Thyroid gland (tissue), 4 donors: ENCODE measurements at regions not wholly inside any gene's neighbourhood (a gene's known extent, or its start where the extent isn't known, plus 50 kb on each side); places are given as distances from the start of the nearest gene placed in this dataset.

Experiments used
- DNase-seq, 2 donors: peaks; one replicate each; pipeline ENCODE4 v3.0.0-alpha.2; 2019
- H3K27ac ChIP-seq, 3 donors: fragments of 200-600 bp; sonication (generic); 1 replicate in 2 of 3; 2 replicates in 1 of 3; pipeline ENCODE4 v1.5.1; 2016 to 2019; ENCODE audit warnings: mild to moderate bottlenecking in 1 of 3, moderate library complexity in 1 of 3
- H3K27me3 ChIP-seq: fragments of 200-600 bp; sonication (generic); one replicate; pipeline ENCODE4 v1.5.1; 2019
- H3K36me3 ChIP-seq, 2 donors: fragments of 200-600 bp; sonication (generic); one replicate each; pipeline ENCODE4 v1.5.1; 2016 to 2019
- H3K4me1 ChIP-seq, 2 donors: fragments of 200-600 bp; sonication (generic); one replicate each; pipeline ENCODE4 v1.5.1; 2017 to 2019
- H3K4me3 ChIP-seq, 3 donors: fragments of 200-600 bp; sonication (generic); replicated peaks in 1 of 3; 1 replicate in 2 of 3; 2 replicates in 1 of 3; pipeline ENCODE4 v1.5.1; 2016; ENCODE audit warnings: mild to moderate bottlenecking in 1 of 3
- H3K9me3 ChIP-seq: fragments of 200-600 bp; sonication (generic); one replicate; pipeline ENCODE4 v1.5.1; 2017
- POLR2A ChIP-seq, 2 donors: fragments of 450-650 bp; IDR thresholded peaks; one replicate each; pipeline ENCODE4 v1.6.1; 2017; ENCODE audit warnings: antibody characterized with exemption in 2 of 2, mild to moderate bottlenecking in 2 of 2, moderate library complexity in 1 of 2
- WGBS, 2 donors: methylation state at CpG; one replicate each; pipeline ENCODE4 v1.1.5; 2017; 5-methylcytosine and 5-hydroxymethylcytosine counted together
- intact Hi-C: fragments of 100-400 bp; cut with DNase I; formaldehyde crosslinking; loops from one replicate; pipeline ENCODE4 v1.15.1; 2023
- TF ChIP-seq, protein P1 (sequence below), 6 experiments: fragments of 200-600 bp in 3 of 6; fragments of 450-650 bp in 3 of 6; sonication (generic) in 3 of 6; IDR thresholded peaks; one replicate each; pipeline ENCODE4 v1.5.1; 2016 to 2019; ENCODE audit warnings: antibody characterized with exemption in 6 of 6, mild to moderate bottlenecking in 2 of 6, inconsistent platforms in 1 of 6, moderate library complexity in 1 of 6

DNA sequence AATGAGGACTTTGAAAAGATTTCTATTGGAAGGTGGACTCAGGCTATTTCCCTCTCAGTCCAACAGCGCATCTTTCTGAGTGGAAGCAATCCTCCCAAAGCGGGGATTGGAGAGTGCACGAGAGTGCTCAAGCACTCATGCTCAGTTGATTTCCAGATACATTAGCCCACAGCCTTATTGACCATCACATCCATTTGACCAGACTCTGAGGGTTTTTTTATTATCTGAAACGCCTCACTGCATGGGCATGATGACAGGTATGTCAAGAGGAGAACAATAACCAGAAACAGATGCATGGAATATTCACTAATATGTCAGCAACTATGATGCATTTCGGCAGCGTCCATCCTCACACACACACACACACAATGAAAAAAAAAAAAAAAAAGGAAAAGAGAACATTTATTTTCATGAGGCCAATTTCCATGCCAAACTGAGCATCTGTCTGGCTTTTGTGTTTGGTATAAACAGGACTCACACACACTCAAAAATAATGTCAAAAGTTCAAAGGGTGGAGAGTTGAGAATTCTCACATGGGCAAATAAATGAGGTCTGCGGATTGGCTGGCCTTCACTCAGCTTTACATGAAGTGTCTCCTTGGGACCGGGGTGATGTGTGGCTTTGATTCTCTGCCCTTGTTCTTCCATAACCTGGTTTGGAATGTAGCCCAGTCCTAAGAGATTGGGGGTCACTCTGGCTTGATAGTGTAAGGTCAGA, 371.6 kb downstream of the MCTP2 start:
- H3K4me3 ChIP-seq = no peak overlapping the region
- DNase-seq = no peak
- intact Hi-C loops = no loop called here
- 58 to 61% methylated on average over 8 of the region's 8 CpGs for WGBS, 2 donors
- H3K9me3 ChIP-seq = no peaks in the 10 kb centered on the region
- no peaks in the 10 kb centered on the region for H3K4me1 ChIP-seq
- TF ChIP-seq POLR2A (IDR thresholded peaks at IDR 0.05) = no peak
- TF ChIP-seq, protein P1, sequence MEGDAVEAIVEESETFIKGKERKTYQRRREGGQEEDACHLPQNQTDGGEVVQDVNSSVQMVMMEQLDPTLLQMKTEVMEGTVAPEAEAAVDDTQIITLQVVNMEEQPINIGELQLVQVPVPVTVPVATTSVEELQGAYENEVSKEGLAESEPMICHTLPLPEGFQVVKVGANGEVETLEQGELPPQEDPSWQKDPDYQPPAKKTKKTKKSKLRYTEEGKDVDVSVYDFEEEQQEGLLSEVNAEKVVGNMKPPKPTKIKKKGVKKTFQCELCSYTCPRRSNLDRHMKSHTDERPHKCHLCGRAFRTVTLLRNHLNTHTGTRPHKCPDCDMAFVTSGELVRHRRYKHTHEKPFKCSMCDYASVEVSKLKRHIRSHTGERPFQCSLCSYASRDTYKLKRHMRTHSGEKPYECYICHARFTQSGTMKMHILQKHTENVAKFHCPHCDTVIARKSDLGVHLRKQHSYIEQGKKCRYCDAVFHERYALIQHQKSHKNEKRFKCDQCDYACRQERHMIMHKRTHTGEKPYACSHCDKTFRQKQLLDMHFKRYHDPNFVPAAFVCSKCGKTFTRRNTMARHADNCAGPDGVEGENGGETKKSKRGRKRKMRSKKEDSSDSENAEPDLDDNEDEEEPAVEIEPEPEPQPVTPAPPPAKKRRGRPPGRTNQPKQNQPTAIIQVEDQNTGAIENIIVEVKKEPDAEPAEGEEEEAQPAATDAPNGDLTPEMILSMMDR (IDR thresholded peaks at IDR 0.05) = no peak
- H3K27ac ChIP-seq = no peak overlapping the region
- no peaks in the 10 kb centered on the region for H3K36me3 ChIP-seq
- no peaks in the 10 kb centered on the region for H3K27me3 ChIP-seq

DNA sequence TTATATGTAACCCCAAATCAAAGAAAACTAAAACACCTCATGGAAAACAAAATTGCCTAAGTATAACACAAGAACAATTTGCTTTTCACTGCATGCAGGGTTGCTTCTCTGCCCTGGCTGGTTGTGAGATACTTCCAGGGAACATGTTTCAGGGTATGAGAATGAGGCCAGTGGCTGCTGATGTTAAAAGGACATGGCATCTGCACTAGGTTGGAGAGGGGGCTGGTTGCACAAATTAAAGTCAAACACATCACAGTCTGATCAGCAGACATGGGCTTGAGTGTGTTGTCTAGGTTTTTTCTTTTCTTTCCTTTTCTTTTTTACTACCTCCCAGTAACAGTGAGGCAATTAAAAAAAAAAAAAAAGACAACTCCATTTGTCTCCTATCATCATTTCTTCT, 374.9 kb downstream of the MCTP2 start:
- no peak for DNase-seq
- intact Hi-C loops = no loop called here
- no peaks in the 10 kb centered on the region for H3K27me3 ChIP-seq
- TF ChIP-seq POLR2A (IDR thresholded peaks at IDR 0.05) = no peak
- TF ChIP-seq, protein P1 (IDR thresholded peaks at IDR 0.05) = no peak
- no peak overlapping the region for H3K4me3 ChIP-seq
- no peaks in the 10 kb centered on the region for H3K4me1 ChIP-seq
- H3K27ac ChIP-seq = peak overlapping the region in 1 of 3 donors; percentile 7
- H3K36me3 ChIP-seq = no peaks in the 10 kb centered on the region
- no peaks in the 10 kb centered on the region for H3K9me3 ChIP-seq

DNA sequence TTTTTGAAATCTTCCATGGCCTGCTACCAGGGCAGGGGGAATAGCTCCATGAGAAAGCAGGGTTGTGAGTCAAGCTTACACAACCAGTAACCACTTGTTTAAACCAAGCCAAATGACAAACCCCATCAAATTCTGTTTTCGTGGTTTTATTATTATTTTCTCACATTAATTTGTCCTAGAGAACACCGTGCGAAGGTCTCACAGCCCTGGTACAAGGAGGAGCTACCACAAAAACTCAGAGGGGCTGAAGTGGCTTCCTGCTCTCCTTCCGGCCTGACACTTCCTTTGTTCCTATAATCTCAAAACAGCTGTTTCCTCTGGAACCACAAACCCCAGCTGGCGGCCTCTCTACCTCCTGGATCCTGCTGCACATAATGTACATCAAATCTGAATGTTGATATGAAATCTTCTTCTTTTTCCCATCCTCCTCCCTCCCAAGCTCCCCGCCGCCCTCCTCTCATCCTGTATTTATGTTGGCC, 375.9 kb downstream of the MCTP2 start:
- no peaks in the 10 kb centered on the region for H3K36me3 ChIP-seq
- intact Hi-C loops = no loop called here
- no peaks in the 10 kb centered on the region for H3K27me3 ChIP-seq
- H3K27ac ChIP-seq = no peak overlapping the region
- no peaks in the 10 kb centered on the region for H3K4me1 ChIP-seq
- no peaks in the 10 kb centered on the region for H3K9me3 ChIP-seq
- peak; percentile 19 to 26 for DNase-seq
- H3K4me3 ChIP-seq = no peak overlapping the region
- WGBS, 2 donors = 53 to 63% methylated on average over 7 of the region's 7 CpGs
- no peak for TF ChIP-seq POLR2A (IDR thresholded peaks at IDR 0.05)
- TF ChIP-seq, protein P1 (IDR thresholded peaks at IDR 0.05) = no peak

DNA sequence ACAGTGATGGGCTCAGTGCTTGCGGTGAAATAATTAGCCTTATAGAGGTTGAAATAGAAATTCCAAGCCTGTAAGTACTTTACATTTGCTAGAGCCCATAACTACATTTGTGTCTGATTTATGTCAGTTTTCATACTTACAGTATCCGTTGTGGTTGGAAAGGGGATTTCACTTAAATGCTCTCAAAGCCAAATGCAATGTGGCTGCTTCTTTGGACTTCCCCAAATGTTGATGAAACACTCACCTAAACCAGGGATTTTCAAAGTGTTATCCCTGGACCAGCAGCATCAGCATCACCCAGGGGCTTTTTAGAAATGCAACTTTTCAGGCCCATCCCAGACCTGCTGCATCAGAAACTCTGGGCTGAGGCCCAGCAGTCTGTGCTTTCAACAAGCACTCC, 378.7 kb downstream of the MCTP2 start:
- no peaks in the 10 kb centered on the region for H3K27me3 ChIP-seq
- H3K36me3 ChIP-seq = no peaks in the 10 kb centered on the region
- no peak for DNase-seq
- WGBS, 2 donors = 40 to 41% methylated on average over 2 of the region's 2 CpGs
- no peak overlapping the region for H3K4me3 ChIP-seq
- no peak overlapping the region for H3K27ac ChIP-seq
- no peaks in the 10 kb centered on the region for H3K9me3 ChIP-seq
- no peaks in the 10 kb centered on the region for H3K4me1 ChIP-seq
- TF ChIP-seq POLR2A (IDR thresholded peaks at IDR 0.05) = no peak
- TF ChIP-seq, protein P1 (IDR thresholded peaks at IDR 0.05) = no peak
- intact Hi-C loops = no loop called here

DNA sequence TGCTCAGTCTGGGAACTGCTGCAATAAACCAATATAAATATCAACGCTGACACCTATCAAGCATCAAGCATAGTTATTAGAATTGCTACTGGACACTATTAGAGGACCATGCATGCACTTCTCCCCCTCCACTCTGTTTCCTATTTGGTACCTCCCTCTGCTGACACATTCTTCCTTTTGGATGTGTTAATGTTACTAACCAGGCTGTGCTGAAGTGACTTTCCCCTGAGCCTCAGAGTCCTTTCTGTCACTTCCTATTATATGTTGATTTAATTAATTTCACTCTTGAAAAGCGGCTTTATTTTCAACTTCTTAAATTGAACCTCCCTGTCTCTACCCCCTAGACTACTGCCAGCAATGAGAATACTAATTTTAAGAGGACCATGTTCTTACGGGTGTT, 379.1 kb downstream of the MCTP2 start:
- H3K4me1 ChIP-seq = no peaks in the 10 kb centered on the region
- WGBS, 2 donors = 75 to 80% methylated on average over 3 of the region's 3 CpGs
- no peak overlapping the region for H3K4me3 ChIP-seq
- no peaks in the 10 kb centered on the region for H3K9me3 ChIP-seq
- intact Hi-C loops = no loop called here
- TF ChIP-seq POLR2A (IDR thresholded peaks at IDR 0.05) = no peak
- TF ChIP-seq, protein P1 (IDR thresholded peaks at IDR 0.05) = no peak
- no peak overlapping the region for H3K27ac ChIP-seq
- H3K27me3 ChIP-seq = no peaks in the 10 kb centered on the region
- no peaks in the 10 kb centered on the region for H3K36me3 ChIP-seq
- no peak for DNase-seq
